HG03066 (cell line): ENCODE measurements at regions not wholly inside any gene's neighbourhood (a gene's known extent, or its start where the extent isn't known, plus 50 kb on each side); places are given as distances from the start of the nearest gene placed in this dataset.
A peak's percentile ranks its signal among the peaks of the same experiment; 100 is the strongest.

Source experiments
- ATAC-seq: cut with Tn5 transposase; IDR thresholded peaks from one replicate; pipeline ENCODE4 v1.9.1; 2021; ENCODE audit warnings: low read depth; ENCODE audit not compliant: unreplicated experiment

- ATAC-seq, result no peak
Observed at GRCh38 chr10:113285305-113285704, 267.5 kb upstream of the HABP2 start.

GRCh38 chr10:113287592-113287991 lies 265.3 kb upstream of the HABP2 start:
- no peak for ATAC-seq

GRCh38 chr10:113290137-113290536 lies 262.7 kb upstream of the HABP2 start:
- no peak for ATAC-seq

GRCh38 chr10:113291413-113291812 lies 261.4 kb upstream of the HABP2 start:
- ATAC-seq, result no peak

- no peak for ATAC-seq
Observed at GRCh38 chr10:113292086-113292485, 260.8 kb upstream of the HABP2 start.

- ATAC-seq, result no peak
Observed at GRCh38 chr10:113292743-113293142, 260.1 kb upstream of the HABP2 start.

- ATAC-seq, result no peak
Observed at GRCh38 chr10:113293167-113293566, 259.7 kb upstream of the HABP2 start.

- ATAC-seq, result no peak
Observed at GRCh38 chr10:113294868-113295267, 258.0 kb upstream of the HABP2 start.

GRCh38 chr10:113297226-113297625 lies 255.6 kb upstream of the HABP2 start:
- no peak for ATAC-seq

- no peak for ATAC-seq
Observed at GRCh38 chr10:113298616-113299015, 254.2 kb upstream of the HABP2 start.

GRCh38 chr10:113300201-113300600 lies 252.7 kb upstream of the HABP2 start:
- no peak for ATAC-seq

GRCh38 chr10:113300617-113301016 lies 252.2 kb upstream of the HABP2 start:
- ATAC-seq, result peak; percentile 72

- ATAC-seq, result no peak
Observed at GRCh38 chr10:113301342-113301984, 251.4 kb upstream of the HABP2 start.

- no peak for ATAC-seq
Observed at GRCh38 chr10:113302062-113302461, 250.8 kb upstream of the HABP2 start.

- ATAC-seq, result no peak
Observed at GRCh38 chr10:113303544-113304146, 249.2 kb upstream of the HABP2 start.

- no peak for ATAC-seq
Observed at GRCh38 chr10:113304726-113305125, 248.1 kb upstream of the HABP2 start.

- ATAC-seq, result no peak
Observed at GRCh38 chr10:113305871-113306270, 247.0 kb upstream of the HABP2 start.

GRCh38 chr10:113309791-113310190 lies 243.1 kb upstream of the HABP2 start:
- no peak for ATAC-seq

- no peak for ATAC-seq
Observed at GRCh38 chr10:113310347-113310746, 242.5 kb upstream of the HABP2 start.

GRCh38 chr10:113313048-113313602 lies 239.7 kb upstream of the HABP2 start:
- ATAC-seq, result no peak

GRCh38 chr10:113313722-113314121 lies 239.1 kb upstream of the HABP2 start:
- no peak for ATAC-seq

GRCh38 chr10:113316506-113316905 lies 236.3 kb upstream of the HABP2 start:
- ATAC-seq, result no peak
